Activated CD8-positive, alpha-beta memory T cell treated with anti-CD3 and anti-CD28 coated beads for 36 hours (primary cell): ENCODE measurements at regions not wholly inside any gene's neighbourhood (a gene's known extent, or its start where the extent isn't known, plus 50 kb on each side); places are given as distances from the start of the nearest gene placed in this dataset.
"Not testable (repeated sequence)": the region's sequence is repeated elsewhere in the genome, so short reads cannot be mapped to it uniquely, and the experiment has no call there.

Experiments
- CTCF ChIA-PET: fragments of 350-600 bp; sonication (Branson Sonifier 250); formaldehyde crosslinking; loops from one replicate; lab custom pipeline; 2021; ENCODE audit warnings: antibody characterized with exemption; lab: Charles Lee
- POLR2A ChIA-PET: fragments of 350-600 bp; sonication (Branson Sonifier 250); formaldehyde crosslinking; loops from one replicate; lab custom pipeline; 2021; ENCODE audit warnings: antibody characterized with exemption; lab: Charles Lee

DNA sequence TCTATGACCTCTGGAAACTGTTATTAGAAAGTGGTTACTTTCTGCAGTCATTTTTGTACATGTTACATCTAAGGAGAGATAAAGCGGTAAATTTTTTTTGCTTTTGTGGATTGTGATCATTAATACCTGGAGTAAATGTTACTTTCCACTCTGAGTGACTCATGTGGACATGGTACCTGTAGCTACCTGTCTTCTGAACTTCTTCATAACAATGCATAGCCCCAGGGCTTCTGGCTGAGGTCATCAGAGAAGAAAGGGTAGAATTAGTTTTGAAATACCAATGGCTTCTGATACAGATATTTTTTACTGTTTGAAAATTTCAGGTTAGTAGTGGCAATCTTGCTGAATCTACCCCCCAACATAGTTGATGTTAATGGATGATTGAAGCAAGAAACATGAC, 489.3 kb downstream of the RWDD3 start:
- ChIA-PET CTCF (no interaction called here), POLR2A (no interaction called here)

DNA sequence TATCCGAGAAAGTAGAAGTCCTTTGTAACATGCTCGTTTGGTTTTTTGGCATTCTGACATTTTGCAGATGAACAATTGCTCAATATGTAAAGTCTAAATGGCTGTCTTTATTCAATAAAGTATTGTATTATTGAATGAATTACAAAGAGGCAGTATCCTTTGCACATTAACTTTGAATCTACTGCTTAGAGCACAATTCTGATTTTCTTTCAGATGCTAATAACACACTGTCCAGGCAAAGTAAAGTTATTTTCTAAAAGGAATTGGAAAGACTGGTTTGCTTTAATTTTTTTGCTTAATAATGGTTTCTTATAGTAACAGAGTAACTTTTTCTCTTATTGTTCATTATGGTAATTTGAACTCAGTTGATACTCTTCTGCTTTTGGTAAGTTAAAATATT, 494.8 kb downstream of the RWDD3 start:
- ChIA-PET POLR2A (no interaction called here), CTCF (no interaction called here)

DNA sequence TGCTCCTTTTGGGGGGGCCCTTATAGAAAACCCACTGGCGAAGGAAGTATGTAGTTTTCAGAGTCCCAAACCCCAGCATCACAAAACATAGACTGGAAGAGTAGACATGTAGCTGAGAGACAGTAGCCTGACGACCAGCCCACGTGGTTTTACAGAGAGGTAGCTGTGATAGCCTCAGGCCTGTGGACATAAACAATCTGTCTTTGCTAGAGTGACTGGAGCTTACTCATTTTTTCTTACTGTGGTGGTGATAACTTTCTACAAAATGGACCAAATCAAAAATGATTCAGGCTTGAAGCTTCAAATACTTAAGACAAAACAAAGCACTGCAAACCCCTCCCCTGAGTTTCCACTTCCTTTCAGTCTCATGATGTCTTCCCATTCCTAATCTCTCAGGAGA, 497.0 kb downstream of the RWDD3 start:
- CTCF ChIA-PET: interaction anchor here (0.8 kb wide), 1 partner anchor 10 kb away, joined by 3 read pairs; no protein-coding TSS in a partner anchor
- POLR2A ChIA-PET: no interaction called here

DNA sequence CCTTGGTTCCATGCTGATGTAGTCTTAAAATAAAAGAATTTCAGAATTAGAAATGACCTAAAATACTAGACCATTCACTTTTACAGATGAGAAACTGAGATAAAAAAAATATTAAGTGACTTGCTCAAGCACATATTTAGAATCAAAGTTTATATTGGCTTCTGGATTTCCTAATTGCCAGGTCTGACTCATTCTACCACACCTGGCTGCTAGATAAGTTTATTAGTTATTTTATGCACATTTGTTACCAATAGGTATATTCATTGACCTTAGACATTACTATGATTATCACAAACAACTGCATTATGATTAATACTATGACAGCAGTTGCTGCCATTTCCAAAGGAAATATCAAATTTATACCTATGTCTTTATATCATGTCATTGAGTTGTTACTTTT, 497.5 kb downstream of the RWDD3 start:
- ChIA-PET CTCF (interaction anchor here (0.8 kb wide), 1 partner anchor 11 kb away, joined by 3 read pairs; no protein-coding TSS in a partner anchor), POLR2A (no interaction called here)

DNA sequence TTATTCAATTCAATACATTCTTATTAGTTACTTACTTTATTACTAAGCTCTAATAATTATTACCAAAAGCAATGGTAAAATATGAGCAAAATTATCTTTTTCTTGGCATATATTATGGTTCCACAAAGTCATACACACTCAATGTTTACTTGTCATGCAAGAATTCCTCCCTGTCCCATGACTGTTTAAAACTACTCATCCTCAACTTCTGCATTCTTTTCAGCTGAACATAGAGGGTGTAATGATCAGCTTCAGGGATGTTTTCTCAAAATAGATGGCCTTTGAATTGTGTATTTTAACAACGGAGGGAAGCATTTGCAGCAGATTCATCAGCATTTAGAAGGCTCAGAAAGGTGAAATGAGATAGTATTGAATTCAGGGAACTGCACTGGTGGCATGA, 499.0 kb downstream of the RWDD3 start:
- POLR2A ChIA-PET: no interaction called here
- CTCF ChIA-PET: no interaction called here

DNA sequence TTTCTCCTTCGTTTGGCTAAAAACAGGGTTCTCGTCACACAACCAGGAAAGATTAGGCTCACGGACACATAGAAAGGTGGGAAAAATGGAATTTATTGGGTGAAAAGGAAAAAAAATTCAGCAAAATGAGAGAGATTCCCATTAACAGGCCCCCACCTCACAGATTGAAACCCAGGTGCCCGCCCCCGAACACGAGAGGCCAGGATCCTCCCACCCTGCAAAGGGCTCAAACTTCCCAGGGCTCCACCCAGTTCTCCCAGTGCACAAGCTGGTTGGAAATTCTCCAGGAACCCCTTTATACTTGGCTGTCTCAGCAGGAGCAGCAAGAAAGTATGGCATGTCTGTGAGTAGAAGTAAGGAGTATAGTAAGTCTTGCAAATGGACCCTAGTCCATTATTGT, 499.7 kb downstream of the RWDD3 start:
- ChIA-PET POLR2A (no interaction called here), CTCF (no interaction called here)

DNA sequence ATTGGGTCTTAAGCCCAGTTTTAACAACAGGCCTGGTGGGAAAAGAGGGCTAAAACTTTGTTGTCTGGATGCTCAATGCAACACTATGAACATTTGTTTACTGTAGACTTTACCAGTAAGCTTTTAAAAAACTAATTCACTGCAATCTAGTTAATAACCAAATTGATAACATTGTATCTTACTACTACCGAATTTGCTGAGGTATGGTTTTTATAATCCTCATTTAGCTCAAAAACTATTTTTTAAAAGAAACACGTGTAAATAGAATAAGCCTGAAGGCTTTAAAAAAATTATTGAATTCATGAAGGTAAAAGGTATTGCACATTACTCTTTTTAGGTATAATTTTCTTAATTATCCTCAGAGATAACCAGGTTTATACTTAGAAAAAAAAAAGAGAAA, 500.6 kb downstream of the RWDD3 start:
- ChIA-PET POLR2A (no interaction called here), CTCF (no interaction called here)

DNA sequence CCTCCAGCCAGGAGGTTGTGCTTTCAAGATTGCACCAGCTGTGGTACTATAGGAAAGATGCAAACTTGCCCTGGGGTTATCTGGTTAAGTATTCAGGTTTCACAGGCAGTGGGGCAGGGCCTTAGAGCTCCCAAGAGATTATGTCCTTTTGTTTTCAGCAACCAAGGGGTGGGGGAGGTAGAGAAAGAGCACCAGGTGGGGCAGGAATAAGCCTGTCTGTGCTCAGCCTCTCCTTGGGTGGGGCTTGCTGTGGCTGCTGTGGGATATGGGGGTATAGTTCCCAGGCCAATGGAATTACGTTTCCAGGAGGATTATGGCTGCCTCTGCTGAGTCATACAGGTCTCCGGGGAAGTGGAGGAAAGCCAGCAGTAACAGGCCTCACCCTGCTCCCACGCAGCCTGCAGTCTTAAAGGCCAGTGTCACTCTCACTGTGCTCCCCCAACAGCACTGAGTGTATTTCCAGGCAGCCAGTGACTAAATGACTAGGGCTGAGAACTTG, 508.6 kb downstream of the RWDD3 start:
- POLR2A ChIA-PET: no interaction called here
- CTCF ChIA-PET: no interaction called here

DNA sequence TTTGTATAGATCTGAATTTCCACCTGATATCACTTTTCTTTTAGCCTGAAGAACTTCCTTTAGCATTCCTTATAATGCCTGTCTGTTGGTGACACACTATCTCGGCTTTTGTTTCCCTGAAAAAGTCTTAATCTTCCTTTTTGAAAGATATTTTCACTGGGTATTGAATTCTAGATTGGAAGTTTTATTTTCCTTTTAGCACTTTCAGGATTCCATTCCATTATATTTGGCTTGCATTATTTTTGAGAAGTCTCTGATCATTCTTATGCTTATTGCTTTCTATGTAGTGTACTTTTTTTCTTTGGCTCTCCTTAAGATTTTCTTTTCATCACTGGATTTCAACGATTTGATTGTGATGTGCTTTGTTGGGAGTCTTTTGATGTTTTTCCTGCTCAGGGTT, 510.7 kb downstream of the RWDD3 start:
- ChIA-PET CTCF (no interaction called here), POLR2A (no interaction called here)

DNA sequence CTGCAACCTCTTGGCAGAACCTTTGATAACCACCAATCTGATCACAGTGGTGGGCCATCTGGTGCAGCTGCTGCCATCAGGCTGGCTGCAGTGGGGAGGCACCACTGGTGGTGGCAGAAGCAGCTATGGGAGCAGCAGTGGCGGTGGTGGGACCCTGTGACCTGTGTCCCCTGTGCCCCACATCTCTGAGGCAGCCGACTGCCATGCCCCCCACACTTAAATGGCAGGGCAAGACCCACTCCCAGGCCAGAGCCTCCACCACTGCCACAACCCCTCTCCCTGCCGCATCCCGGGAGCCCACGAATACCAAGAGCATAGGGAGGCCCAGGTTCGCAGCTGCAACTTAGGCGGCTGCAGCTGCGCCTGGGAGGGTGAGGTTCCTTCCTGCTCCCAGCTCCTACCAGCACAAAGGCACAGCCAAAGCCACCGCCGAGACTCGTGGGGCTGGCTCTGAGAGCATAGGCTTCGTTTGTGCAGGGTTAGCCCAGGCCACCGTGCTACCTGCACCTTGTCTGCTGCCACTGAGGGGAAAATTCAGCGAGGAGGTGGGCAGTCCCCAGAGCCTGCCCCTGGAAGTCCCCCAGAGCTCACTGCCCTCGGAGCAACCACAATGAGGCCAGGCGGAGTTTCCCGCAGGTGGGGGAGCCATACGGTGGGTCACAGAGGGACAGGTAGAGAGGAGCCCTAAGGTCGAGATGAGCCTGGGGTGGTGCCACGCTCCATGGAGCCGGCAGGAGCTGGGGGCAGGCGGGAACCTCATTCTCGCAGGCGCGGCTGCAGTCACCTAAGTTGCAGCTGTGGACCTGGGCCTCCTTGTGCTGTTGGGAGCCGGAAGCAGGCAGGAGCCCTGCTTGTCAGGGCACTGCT, 518.7 kb downstream of the RWDD3 start:
- ChIA-PET POLR2A (no interaction called here), CTCF (no interaction called here)

DNA sequence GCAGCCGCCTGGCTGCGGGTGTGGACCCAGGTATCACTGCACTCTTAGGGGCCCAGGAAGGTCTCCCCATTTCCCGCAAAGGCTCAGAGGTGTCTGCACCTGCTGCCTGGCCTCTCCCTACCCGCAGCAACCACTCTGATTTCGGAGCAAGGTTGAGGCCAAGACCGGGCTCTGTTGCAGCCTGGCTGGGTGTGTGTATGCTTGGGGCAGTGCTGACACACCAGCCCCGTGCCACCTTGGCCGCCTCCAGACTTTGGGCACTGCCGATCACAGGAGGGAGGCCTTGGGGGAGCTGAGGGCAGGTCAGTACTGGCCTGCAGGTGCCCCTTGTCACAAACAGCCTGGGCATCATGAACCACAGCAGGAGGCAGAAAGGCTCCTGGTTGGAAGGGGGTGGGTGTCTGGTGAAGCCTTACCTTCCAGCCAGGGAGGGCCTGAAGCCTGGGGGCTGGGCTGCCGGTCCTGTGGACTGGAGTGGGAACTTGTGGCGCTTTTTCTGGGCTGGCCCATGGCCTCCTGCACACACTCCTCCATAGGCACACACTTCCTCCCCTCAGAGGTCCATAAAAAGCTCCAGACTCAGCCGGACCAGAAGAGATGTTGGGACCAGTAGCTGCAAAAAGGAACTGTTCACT, 519.5 kb downstream of the RWDD3 start:
- POLR2A ChIA-PET: no interaction called here
- CTCF ChIA-PET: no interaction called here

DNA sequence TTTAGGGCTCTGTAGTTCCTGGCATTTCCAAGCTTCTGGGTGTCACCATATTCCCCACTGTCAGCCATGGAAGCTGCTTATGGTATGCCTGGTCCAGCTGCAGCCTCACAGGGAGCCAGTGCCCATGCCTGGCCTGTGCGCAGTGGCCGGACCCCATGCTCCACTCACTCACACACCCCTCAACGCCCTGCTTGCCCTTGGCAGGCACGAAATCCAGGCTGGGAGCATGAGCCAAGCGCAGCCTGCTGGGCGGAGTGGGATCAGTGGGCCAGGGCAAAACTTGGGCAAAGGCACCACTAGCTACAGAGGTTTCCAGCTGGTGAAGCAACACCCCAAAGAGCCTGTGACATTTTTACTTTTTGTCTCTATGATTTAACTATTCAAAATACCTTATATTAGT, 520.4 kb downstream of the RWDD3 start:
- CTCF ChIA-PET: no interaction called here
- POLR2A ChIA-PET: no interaction called here

DNA sequence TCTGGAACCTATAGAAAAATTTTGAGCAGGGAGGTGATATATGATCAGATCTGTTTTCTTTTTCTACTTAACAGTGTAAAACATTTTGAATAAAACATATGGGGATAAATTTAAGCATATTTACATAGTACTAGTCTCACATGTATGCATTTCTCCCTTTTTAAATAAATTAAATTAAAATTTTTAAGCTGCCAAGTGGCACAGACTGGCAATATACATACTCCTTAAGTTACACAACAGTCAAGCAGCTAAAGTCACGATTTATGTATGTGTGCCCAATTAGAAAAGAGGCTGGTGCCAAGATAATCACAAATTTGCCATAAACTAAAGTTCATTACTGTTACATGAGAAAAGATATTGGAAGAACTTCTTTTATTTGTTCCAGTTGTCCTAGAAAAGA, 532.0 kb downstream of the RWDD3 start:
- POLR2A ChIA-PET: no interaction called here
- CTCF ChIA-PET: no interaction called here

DNA sequence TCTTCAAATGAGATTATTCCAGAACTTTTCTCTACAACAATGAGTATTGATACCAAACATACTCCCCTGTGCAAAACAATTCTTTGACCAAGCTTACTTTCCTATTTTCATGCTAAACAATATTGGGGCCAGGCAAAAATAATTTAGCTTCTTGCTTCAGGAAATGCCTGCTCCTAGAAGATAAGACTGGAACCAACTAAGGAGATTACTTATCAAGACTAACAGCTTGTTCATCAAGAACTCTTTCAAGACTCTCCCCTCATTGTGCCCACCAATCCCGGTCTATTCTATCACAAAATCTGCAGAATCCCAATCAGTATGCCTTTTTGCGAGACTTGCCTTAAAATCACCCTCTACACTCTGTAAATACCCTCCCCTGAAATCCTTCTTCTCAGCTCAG, 536.6 kb downstream of the RWDD3 start:
- ChIA-PET POLR2A (no interaction called here), CTCF (no interaction called here)

DNA sequence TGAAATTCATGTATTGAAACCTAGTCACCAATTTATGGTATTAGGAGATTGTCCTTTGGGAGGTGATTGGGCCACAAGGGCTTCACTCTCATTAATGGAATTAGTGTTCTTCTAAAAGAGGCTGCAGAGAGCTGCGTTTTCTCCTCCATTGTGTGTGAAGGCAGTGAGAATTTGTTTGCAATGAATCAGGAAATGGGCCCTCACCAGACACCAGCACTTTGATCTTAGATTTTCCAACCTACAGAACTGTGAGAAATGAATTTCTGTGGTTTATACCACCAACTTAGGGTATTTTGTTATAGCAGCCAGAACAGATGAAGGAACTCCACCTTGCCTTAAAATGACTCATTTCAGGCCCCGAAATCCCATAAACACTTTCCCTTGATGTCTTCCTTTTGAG, 544.2 kb downstream of the RWDD3 start:
- ChIA-PET CTCF (no interaction called here), POLR2A (no interaction called here)

DNA sequence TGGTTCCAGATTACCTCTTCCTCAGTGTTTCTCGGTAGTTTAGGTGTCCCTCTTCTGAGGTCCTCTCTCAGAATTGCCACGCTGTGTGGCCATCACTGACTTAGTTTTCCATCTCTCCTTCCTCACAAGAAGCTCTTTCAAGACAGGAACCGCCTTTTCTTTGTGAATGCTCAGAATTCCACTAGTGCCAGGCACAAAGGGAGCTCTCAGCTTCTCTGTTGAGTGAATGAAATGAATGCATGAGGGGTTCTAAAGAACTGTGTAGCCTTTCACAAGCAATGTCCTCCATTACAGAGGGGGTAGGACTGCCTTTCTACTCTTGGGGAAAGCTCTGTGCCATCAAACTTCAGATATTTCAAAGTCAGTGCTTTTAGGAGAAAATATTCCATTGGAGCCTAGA, 546.8 kb downstream of the RWDD3 start:
- CTCF ChIA-PET: no interaction called here
- POLR2A ChIA-PET: no interaction called here

DNA sequence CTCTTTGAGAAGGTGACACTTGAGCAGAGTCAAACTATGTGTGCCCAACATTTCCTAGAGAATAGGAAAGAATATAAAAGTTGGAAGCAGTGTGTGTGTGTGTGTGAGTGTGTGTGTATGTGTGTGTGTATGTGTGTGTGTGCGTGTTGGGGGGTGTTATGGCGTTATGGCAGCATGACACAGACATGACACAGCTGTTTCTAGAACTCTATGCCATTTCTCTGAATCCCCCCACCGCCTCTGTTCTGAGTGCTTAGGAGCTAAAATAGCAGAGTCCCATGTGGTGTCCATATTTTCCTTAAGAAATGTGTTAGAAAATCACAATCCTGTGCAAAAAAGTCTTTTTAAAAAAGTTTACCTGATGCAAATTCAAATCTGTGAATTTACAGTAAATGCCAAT, 556.1 kb downstream of the RWDD3 start:
- CTCF ChIA-PET: no interaction called here
- POLR2A ChIA-PET: no interaction called here

DNA sequence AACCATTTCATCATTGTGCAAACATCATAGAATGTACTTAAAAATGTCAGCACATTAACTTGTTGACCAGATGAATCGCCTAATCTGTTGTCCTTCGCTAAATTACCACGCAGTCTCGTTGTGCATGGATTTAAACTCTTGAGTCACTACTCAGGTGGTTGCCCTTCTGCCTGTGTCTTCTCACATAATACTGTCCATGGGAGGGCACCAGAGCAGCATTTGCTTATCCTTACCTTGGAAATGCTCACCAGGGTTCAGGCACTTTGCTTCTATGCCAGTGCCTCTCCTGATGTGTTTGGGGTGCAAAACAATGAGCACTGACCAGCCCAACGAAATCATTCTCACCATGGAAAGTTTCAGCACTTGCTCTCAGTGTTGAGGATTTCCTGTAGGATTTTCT, 559.9 kb downstream of the RWDD3 start:
- ChIA-PET CTCF (no interaction called here), POLR2A (no interaction called here)

DNA sequence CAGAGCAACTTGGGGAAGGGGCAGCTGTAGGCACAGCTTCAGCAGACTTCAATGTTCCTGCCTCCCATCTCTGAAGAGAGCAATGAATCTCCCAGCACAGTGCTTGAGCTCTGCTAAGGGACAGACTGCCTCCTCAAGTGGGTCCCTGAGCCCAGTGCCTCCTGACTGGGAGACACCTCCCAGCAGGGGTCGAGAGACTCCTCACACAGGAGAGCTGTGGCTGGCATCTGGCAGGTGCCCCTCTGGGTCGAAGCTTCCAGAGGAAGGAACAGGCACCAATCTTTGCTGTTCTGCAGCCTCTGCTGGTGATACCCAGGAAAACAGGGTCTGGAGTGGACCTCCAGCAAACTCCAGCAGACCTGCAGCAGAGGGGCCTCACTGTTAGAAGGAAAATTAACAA, 563.8 kb downstream of the RWDD3 start:
- CTCF ChIA-PET, POLR2A ChIA-PET: not testable (repeated sequence)

DNA sequence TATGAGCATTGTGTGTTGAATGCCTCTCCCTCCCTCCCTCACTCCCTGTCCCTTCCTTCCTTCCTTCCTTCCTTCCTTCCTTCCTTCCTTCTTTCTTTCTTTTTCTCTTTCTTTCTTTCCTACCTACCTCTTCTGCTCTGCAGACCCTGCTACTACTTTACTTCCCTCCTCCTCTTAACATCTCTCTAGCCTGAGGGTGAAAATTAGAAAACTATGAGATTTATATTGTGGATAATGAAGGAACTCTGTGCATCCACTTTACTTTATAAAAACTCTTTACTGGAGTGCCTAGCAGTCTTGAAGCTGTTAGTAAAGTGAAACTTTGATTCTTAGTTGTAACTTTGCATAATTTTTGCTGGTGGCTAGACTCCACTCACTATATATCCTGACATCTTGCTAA, 572.2 kb downstream of the RWDD3 start:
- ChIA-PET POLR2A (no interaction called here), CTCF (no interaction called here)

DNA sequence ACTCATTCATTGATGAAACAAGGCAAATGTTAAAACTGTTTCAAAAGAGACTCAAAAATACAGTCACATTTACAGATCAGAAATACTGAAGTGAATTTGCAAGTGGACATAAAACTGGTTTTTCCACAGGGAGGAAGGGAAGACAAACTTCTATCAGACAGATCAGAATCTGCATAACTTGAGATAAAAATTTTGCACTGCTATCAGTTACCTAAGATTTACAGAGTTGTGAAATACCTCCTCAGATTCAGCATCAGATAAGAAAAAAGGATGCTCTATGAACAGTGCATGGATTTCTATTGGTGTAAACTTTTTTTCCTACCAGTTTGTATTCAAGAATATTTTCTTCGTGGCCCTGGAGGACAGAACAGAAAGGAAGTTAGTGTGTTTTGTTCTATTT, 575.4 kb downstream of the RWDD3 start:
- CTCF ChIA-PET: no interaction called here
- POLR2A ChIA-PET: no interaction called here
